ENCODE measurements at regions not wholly inside any gene's neighbourhood (a gene's known extent, or its start where the extent isn't known, plus 50 kb on each side); places are given as distances from the start of the nearest gene placed in this dataset.

- no peak for DNase-seq
Observed at GRCh38 chr2:155377931-155378444, 679.5 kb downstream of the KCNJ3 start.

DNA sequence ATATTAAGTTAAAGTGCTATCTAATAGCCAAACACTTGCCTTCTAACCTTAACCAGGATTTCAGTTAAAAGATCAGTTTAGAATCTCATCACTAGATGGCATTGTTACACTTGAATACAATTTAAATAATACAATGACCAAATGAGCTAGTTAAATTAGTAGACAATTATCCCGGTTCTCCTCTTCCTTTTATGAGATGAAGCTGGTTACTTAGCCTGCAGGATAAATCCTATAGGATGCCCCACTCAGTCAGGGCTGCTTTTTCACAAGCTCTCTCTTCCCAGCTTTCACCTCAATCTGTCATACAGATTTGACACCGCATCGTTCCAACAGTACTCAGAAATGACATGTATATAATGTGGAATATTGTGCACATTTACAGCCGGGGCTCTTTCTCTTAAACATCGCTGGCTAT lies 678.8 kb downstream of the KCNJ3 start:
- no peak for DNase-seq

DNA sequence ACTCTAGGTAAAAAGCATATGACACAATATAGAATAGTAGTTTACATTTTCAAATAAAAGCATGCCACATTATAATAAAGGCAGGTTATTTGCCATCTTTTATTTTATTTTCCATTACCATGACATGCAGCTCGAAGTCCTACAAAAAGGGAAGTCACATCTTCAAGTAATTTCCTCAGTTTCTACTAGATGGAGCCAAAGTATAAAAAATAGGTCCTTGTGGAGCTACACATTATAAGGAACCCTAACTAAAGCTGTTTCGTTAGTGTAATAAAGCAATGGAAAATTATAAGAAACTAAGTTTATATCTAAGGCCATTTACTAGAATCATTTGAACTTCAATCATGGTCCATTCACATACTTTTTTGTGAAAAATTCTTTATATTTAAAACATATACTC lies 674.5 kb downstream of the KCNJ3 start:
- no peak for DNase-seq

GRCh38 chr2:155368934-155369333 lies 670.4 kb downstream of the KCNJ3 start:
- DNase-seq = no peak

GRCh38 chr2:155364766-155365165 lies 666.3 kb downstream of the KCNJ3 start:
- no peak for DNase-seq

- DNase-seq = no peak
Observed at GRCh38 chr2:155363349-155363888, 664.9 kb downstream of the KCNJ3 start.

DNA sequence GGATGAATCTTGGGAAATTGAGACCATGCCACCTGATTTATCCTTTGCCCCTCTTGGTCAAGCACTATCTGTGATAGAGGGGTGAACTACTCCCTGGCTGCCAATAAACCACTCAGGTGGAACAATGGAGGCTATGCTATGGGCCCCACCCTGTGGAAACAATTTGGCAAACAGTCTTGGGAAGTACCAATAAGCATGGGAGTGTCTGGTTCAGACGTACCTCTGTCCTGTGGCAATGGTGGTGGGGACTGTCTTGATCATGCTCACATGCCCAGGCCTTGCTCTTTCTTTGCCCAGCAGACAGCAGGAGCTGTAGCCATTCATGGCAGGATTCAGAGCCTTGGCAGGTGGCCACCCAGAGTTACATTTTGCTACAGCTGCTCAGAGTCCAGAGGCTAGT lies 658.7 kb downstream of the KCNJ3 start:
- DNase-seq = no peak

DNA sequence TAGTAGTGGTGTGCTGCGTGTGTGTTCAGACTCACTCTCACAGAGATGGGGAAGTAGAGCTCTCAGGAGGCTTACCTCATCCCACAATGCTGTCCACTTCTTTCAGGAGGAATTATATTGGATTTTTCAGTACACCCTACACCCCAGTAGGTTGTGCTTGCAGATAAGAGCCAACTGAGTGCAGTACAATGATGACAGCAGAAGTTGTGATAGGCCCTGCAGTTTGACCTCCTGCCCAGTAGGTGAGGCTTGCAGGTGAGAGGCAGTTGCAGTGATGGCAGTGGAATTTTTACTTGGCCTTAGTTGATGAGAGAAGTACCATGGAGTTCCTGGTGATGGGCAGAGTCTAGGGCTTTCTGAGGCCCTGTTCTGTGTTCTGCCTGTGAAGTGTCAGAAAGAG lies 657.8 kb downstream of the KCNJ3 start:
- DNase-seq = no peak

- no peak for DNase-seq
Observed at GRCh38 chr2:155350783-155351580, 652.5 kb downstream of the KCNJ3 start.

DNA sequence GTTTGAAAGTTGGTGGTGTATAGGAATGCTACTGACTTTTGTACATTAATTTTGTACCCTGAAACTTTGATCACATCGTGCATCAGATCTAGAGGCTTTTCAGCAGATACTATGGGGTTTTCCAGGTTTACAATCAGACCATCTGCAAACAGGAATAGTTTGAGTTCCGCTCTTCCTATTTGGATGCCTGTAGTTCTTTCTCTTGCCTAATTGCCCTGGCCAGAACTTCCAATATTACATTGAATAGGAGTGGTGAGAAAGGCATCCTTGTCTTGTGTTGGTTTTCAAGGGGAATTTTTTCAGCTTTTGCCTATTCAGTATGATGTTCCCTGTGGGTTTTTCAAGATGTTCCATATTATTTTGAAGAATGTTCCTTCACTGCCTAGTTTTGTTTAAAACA lies 633.5 kb downstream of the KCNJ3 start:
- no peak for DNase-seq

DNA sequence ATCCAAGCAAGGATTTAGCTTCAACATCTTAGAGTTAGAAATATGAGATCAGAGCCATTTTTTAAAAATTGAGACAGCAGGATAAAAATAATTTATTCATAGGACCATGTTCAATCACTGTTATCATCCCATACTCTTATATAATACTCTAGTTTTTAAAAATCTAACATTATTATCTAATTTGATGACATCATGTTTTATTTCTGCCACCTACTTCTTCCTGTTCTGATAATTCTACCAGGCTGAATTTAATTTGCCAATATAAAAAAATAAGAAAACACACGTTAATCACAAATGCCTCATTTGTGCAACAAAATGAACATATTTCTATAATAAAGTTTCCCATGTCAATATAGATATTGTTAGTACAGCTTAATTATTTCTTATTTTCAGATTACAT lies 621.7 kb downstream of the KCNJ3 start:
- no peak for DNase-seq

- no peak for DNase-seq
Observed at GRCh38 chr2:155318710-155319109, 620.2 kb downstream of the KCNJ3 start.

DNA sequence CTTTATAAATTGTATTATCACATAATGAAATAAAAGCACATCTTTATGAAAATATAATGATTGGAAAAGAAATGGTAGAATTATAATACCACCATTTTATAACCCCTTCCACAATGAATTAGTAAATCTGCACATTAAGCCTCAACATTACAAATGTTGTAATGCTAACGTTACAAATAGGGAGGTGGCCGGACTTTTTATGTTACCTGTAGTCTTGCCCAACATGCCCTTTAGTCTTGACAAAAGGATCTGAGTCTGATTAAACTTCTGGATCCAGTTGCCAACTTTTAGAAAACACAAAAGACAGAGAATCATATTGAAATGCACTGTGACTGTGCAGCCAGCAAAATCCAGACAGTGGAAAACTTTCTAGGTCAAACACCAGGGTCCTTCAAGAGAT lies 617.3 kb downstream of the KCNJ3 start:
- DNase-seq = no peak

- DNase-seq = no peak
Observed at GRCh38 chr2:155310589-155310988, 612.1 kb downstream of the KCNJ3 start.

DNA sequence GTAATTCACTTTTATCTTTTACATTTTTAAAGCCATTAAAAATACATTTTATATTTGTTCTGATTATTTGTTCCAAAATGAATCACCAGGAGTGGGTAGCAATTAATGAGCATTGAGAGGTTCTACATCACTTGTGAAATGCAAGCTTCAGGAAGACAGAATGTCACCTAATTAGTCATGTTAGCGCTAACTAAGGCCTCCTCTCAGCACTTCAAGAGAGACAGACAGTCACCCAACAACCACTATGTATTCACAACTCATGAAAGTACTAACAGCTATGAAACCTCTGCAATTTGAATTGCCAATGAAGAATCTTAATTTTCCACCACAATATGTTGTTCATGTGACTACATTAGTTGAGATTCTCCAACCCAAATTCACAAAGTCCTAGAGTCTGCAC lies 611.0 kb downstream of the KCNJ3 start:
- DNase-seq = no peak

DNA sequence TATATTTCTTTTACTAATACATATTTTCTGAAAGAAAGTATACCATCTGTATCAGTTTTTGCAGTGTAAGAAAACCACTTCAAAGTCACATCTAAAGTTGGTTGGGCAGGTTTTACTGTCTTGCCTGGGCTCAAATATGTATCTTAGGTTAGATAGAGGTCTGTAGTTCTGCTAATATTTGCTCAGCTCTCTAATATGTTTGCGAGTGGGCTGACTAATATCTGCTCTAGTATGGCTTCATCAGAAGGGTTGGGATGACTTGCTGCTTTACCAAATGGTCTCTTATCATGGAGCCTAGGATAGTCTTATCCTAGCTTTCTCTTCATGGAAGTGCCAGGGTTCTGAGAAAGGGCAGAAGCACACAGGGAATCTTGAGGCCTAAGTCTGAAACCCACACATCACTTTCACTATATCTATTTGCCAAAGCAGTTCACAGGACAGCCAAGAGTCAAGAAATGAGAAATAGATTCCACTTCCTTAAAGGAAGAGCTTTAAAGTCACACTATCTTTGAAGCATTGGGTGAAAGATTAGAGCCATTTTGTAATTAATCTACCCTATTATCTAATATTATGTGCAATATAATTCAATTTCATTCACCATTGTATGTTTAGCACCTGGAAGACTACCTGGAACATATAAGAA lies 610.0 kb downstream of the KCNJ3 start:
- no peak for DNase-seq

DNA sequence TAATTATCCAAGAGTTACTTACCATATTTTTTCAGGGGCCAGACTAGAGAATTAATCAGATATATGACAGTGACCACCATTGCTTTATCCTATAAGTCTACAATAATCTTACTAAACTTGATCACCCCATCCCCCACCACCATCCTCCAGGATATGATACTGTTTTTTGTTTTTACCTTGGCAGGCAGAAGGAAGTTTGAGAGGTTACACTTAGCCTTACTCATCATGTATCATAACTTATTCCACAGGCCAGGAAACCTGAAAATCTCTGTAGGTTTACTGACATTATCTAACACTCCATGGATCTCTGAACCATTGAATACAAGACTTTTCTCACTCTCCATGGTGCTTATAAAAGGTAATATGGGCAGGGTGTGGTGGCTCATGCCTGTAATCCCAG lies 602.7 kb downstream of the KCNJ3 start:
- DNase-seq = no peak

GRCh38 chr2:155298001-155298400 lies 599.5 kb downstream of the KCNJ3 start:
- no peak for DNase-seq

DNA sequence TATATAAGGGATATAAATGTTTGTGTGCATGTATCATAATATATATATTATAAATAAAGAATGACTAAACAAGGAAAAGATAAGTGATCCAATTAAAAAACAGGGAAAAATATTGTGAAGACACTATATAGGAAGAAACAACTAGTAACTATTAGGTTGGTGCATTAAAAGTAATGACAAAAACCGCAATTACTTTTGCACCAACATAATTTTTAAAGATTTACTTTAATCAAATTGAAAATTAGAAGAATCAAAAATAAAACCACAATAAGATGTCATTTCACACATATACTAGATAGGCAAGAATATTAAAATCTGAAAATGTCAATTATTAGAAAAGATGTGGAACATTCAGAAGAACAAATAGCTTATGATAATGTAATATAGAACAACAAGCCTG lies 595.9 kb downstream of the KCNJ3 start:
- no peak for DNase-seq

DNA sequence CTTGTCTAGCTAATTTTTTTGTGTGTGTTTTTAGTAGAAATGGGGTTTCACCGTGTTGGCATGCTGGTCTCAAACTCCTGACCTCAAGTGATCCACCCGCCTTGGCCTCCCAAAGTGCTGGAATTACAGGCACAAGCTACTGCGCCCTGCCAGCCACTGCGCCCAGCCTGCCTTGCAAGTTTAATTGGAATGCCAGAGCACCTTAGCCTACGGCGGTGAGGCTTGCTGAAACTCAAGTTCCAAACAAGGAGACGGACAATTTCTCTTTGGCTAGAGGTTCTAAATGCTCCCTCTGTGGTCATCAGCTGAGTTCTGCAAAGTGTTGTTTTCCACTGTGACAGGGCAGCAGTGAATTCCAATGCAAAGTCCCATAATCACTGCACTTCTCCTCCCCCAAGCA lies 583.4 kb downstream of the KCNJ3 start:
- no peak for DNase-seq

DNA sequence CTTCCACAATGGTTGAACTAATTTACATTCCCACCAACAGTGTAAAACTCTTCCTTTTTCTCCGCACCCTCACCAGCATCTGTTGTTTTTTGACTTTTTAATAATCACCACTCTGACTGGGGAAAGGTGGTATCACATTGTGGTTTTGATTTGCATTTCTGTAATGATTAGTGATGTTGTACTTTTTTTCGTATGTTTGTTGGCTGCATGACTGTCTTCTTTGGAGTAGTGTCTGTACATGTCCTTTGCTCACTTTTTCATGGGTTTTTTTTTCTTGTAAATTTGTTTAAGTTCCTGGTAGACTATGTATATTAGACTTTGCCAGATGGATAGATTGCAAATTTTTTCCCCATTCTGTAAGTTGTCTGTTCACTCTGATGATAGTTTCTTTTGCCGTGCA lies 574.8 kb downstream of the KCNJ3 start:
- DNase-seq = no peak

GRCh38 chr2:155266583-155266982 lies 568.1 kb downstream of the KCNJ3 start:
- no peak for DNase-seq

DNA sequence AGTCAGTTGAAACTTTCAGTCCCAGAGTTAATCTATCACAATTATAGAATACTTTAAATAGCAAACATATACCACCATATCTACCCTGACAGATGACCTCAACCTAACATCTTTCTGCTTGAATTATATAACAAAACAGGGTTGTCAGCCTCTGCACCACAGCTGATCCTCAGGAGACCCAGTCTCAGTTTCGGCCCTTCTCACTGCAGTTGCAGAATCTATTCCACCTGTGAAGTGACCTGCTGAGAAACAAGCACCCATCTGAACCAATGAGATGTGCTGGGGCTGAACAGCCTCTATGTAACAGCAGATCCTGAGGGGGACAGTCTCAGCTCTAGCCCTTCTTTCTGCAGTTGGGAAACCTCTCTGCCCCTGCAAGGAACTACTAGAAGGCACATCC lies 567.6 kb downstream of the KCNJ3 start:
- no peak for DNase-seq

DNA sequence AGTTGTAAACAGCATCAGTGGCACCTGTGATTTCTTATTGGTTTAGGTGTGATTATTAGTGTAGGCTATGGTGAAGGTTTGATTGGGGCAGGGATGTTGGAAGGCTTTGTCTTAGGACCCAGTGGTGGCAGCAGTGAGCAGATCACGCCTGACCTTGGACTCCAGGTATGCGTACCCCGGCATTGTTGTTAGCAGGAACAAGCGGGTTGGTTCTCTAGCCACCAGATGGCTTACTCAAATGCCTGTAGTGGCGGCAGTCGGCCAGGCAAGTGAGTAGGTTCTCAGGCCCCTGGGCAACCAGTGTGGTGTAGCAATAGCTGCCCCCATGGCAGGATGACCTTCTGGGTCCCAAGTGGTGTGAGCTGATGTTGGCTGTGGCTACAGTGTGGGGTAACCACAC lies 558.3 kb downstream of the KCNJ3 start:
- no peak for DNase-seq

All from stimulated activated CD4-positive, alpha-beta T cell treated with anti-CD3 and anti-CD28 coated beads, Interleukin-4, amount 100 ng/mL, for 4 hours (primary cell).